NCI-H1105 treated with DMSO at 0.1 percent for 48 hours (cell line): ENCODE measurements at regions not wholly inside any gene's neighbourhood (a gene's known extent, or its start where the extent isn't known, plus 50 kb on each side); places are given as distances from the start of the nearest gene placed in this dataset.

ENCODE experiments used
- DNase-seq: peaks from one replicate; lab custom pipeline; 2025; lab: John Stamatoyannopoulos, UW

GRCh38 chr5:34597034-34598027 is 58.8 kb upstream of the RAI14 start:
- no peak for DNase-seq

GRCh38 chr5:34598177-34598794 is 57.8 kb upstream of the RAI14 start:
- DNase-seq: no peak

- no peak for DNase-seq
Observed at GRCh38 chr5:34599471-34600117, 56.5 kb upstream of the RAI14 start.

GRCh38 chr5:34600118-34600493 is 56.0 kb upstream of the RAI14 start:
- no peak for DNase-seq

- no peak for DNase-seq
Observed at GRCh38 chr5:34603378-34603777, 52.8 kb upstream of the RAI14 start.

GRCh38 chr5:34604119-34604675 is 51.9 kb upstream of the RAI14 start:
- no peak for DNase-seq

- no peak for DNase-seq
Observed at GRCh38 chr5:34606101-34606500, 50.0 kb upstream of the RAI14 start.
